ENCODE measurements at regions not wholly inside any gene's neighbourhood (a gene's known extent, or its start where the extent isn't known, plus 50 kb on each side); places are given as distances from the start of the nearest gene placed in this dataset.

GRCh38 chr11:26929806-26930517 is 64.0 kb upstream of the FIBIN start:
- no peak for TF ChIP-seq CTCF (IDR thresholded peaks at IDR 0.05)
- TF ChIP-seq POLR2A (IDR thresholded peaks at IDR 0.05), result no peak
